Stimulated activated CD4-positive, alpha-beta T cell treated with anti-CD3 and anti-CD28 coated beads, Interleukin-15, amount 100 ng/mL, for 24 hours (primary cell): ENCODE measurements at regions not wholly inside any gene's neighbourhood (a gene's known extent, or its start where the extent isn't known, plus 50 kb on each side); places are given as distances from the start of the nearest gene placed in this dataset.
"Not testable (repeated sequence)": the region's sequence is repeated elsewhere in the genome, so short reads cannot be mapped to it uniquely, and the experiment has no call there.

Source experiments
- DNase-seq: peaks from one replicate; pipeline ENCODE4 v3.0.0-alpha.2; 2020

DNA sequence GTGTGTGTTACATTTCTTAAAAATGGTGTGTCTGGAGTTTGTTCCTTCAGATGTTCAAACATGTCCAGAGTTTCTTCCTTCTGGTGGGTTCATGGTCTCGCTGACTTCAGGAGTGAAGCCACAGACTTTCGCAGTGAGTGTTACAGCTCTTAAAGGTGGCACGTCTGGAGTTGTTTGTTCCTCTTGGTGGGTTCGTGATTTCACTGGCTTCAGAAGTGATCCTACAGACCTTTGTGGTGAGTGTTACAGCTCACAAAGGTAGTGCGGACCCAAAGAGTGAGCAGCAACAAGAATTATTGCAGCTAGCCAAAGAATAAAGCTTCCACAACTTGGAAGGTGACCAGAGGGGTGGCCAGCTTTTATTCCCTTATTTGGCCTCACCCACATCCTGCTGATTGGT is 183.7 kb downstream of the COPRS start:
- DNase-seq: not testable (repeated sequence)

DNA sequence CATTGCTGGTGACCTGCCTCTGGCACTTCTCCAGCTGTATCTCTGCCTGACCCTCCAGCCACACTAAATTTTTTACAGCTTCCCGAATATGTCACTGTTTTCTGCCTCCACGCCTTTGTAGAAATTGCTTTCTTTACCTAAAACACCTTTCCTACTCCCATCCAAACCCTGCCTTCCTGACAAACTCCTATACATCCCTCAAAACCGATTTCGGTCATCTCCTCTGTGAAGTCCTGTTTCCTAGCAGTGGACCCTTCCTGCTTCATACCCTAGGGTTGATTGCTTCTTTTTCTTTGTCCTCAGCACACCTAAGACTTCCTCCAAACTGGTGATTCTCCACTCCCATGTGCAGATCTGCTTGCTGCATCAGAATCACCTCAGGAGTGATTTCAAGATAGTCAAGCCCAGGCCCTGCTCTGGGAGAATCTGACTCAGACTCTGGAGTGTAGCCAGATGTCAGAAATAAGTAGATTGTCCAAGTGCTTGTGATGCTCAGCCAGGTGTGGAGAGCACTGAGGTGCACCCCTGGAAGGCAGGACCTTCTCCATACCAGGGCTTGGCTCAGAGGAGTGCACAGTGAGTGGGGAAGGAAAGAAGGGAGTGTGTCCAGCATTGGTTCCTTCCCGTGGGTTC is 184.2 kb downstream of the COPRS start:
- no peak for DNase-seq

DNA sequence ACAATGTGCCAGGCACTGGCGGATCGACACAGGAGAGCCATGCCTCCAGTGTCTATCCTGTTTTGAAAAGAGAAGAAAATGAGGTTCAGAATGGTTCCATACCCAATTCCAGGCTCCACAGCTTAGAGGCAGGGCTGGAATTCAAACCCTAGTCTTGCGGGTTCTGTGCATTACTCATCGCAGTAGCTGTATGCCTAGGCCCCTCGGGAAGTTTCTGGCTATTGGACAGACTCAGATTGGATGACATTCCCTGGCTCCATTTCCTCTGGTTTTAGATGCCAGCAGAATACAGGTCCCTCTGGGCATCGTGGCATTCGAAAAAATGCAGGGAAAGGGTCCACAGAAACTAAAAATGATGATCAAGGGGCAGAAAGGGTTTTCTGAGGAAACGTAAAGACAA is 184.7 kb downstream of the COPRS start:
- DNase-seq: no peak

DNA sequence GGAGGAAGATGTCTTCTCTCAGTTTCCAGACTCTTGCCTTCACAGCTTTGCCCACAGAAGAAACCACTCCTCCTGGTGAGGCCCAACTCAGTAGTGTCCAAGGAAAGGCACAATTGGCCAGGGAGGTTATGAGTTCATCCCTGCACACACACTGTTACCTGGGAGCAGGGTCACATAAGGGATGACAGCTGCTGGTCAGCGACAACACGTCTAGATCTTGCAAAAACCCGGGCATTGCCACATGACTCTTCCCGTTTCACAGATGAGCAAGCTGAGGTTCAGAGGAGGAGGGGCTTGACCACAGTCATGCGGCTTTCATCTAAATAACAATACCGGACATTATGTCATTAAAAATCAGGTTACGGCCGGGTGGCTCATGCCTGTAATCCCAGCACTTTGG is 186.0 kb downstream of the COPRS start:
- DNase-seq: no peak

DNA sequence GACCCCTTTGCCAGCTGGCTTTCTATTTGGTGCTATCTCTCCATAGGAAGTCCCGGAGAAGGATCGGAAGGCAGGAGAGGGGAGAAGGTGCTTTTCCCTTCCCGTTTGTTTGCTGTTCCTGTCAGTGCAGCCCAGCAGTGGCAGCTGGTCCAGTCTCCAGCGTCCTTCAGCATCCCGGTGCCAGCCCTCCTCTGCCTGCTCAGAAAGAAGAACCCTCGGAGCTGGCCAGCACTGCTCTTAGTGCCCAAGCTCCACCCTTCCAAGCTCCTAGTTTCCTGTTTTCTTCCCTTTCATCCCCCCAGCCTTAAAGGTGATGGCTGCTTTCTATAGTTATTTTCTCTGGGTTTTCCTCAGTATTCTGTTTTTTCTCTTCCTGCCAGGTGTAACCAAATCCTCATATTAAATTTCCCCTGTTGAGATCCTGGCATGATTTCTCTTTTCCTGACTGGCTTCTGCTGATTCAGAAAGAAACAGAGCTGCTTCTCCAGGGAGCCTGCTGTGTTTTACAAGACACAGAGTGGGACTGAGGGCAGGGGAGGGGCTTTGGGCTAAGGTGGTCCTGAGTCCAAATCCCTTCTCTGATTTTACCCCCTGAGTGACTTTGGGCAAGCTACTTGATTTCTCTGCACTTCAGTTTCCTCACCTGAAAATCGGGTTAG is 186.8 kb downstream of the COPRS start:
- DNase-seq: no peak

DNA sequence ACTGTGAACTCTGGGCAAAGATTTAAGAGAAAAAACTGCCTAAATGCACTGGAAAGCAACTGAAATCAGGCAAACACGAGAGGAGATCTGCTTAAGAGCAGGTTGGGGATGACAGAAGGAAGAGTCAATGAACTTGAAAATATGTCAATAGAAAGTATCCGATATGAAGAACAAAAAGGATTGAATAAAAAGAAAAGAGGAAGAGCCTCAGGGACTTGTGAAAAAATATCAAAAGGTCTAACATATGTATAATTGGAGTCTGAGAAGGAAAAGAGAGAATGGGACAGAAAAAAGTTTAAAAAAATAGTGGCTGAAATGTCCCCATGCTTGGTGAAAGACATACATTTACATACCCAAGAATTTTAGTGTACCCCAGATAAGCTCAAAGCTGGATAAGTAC is 195.5 kb downstream of the COPRS start:
- no peak for DNase-seq

DNA sequence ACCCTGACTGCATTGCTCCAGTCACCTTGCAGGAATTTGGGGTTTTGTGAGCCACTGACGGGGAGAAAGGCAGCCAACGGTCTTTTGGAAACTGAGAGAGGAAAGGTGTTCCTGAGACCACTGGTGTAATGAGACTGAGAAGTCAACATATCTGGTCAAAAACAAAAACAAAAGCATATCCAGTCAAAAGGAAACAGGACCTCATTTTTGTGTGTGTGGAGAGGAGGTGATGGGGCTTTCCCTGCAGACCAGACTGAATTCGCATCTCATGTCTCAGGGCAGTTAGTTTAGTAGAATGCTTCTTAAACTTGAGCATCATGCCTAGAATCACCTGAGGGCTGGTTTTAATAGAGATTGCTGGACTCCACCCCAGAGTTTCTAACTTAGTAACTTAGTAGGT is 198.4 kb downstream of the COPRS start:
- DNase-seq: no peak

DNA sequence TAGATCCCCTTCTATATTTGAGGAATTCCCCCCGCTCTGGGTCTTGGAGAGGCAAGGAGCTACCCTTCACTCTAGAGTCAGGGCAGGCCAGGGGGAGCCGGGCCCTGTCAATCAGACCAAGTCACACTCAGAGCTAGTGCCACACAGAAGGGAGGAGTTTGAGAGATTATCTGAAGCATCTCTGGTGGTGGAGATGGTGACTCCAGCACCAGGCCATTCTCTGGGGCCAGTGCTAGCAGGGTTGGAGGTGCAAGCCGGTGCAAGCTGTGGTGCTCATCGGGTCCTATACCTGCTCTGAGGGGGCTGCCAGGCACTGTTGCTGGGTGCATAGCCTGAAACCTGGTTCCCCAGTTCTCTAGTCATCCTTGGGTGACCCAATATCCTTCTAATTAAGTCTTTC is 201.2 kb downstream of the COPRS start:
- DNase-seq: no peak

DNA sequence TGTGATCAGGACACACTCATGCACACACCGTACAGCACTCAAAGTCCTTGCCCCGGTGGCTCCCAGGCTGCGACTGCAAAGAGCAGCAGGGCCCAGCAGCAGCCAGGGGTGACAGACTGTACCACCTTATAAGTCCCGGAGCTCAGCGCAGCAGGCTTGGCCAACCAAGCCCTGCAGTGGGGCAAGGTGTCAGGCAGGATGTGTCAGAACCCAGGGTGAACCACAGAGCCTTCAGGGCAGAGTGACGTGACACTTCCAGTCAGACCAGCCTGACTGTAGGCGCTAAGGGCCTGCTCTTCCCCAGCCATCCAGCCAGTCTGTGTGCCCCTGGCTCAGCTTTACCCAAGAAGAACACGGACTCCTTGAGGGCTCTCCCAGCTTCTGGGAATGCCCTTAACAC is 204.1 kb downstream of the COPRS start:
- DNase-seq: no peak

DNA sequence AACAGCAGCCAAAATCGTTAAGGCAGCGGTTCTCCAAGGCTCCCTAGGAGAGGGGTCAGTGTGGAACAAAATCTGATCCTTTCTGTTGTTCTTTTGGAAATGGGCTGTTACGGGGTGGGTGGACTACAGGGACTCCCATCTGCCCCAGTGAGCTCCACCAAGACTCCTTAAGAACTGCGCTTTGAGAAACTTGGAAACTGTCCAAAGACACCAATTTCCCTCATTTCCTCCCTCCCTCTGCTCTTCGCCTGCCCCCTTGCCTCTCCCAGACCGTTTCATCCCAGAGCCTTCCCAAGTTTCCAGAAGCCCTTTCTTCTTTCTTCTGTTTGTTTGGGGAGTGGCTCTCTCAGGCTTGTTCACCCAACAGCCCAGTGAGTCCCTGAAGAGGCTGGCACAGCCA is 205.4 kb downstream of the COPRS start:
- no peak for DNase-seq

DNA sequence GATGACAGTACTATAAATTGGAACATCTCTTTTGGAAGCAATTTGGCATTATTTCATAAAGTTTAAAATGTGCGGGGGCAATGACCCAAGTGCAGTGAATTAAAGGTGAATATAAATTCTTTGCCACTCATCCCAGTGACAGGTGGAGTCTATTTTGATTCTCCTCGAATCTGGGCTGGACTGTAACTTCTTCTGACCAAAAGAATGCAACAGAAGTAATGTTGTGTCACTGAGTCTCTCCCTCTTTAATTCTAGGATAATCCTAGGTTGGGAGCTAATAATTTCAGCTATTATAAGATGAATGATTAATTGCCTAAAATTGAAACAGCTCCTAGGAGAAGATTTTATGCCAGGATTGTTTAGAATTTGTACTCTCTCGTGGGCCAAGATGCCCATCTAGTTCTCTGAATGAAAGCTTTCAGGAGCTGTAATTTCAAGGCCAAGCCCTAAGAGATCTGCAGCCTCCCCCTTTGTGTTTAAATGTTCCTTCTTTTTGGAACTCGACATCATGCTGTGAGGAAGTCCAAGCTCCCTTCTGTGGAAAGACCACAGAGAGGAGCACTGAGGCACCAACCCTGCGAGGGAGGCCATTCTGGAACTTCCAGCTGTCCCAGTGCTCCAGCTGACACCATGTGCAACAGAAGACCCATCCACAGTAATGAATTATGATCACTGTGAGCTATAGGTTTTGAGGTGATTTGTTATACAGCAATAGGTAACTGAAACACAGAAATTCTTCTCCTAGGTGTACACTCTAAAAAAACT is 208.1 kb downstream of the COPRS start:
- no peak for DNase-seq

DNA sequence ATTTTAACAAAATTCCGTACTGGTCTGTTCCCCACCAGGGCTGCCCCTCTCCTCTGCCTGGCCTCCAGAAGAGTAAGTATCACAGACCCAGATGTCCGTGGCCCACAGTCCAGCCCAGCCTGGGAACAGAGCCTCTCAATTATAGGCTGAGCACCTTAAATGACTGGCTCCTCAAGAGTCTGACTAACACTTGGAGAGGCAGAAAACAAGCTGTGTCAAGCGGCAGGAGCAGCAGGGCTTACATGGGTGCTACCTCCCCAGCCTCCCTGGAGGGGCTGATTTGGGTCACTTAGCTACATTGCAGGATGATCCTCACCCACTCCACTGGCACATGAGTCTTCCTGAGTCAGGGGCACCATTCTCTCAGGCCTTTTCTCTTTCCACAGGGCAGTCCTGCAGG is 209.7 kb downstream of the COPRS start:
- no peak for DNase-seq

DNA sequence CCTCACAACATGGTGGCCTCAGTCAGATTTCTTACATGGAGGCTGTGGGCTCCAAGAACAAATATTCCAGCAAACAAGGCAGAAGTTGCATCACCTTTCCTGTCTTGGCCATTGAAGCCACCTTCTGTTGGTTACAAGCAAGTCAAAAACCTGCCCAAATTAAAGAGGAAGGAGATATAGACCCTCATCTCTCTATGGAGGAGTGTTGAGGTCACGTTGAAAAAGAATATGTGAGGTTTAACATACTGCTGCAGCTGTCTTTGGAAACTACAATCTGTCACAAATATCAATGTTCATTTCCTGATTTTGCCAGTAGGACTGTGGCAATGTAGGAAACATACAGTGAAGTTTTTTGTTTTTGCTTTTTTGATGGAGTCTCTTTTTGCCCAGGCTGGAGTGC is 211.4 kb downstream of the COPRS start:
- no peak for DNase-seq

DNA sequence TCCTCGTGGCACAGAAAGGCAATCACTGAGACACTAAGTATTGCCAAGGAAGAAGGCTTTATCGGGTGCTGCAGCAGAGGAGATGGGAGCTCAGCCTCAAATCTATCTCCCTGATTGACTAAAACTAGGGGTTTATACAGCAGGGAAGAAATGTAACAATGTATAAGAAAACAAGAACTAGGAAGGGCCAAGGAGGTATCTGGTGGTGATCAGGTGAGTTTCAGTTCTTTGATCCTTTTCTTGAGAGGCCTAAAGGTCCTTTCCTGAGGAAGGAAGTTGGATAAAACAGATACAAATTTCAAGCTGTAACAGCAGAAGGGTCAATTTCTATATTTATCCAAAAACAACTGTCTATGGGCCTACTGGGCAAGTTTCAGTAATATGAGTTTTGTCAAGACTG is 212.4 kb downstream of the COPRS start:
- no peak for DNase-seq

DNA sequence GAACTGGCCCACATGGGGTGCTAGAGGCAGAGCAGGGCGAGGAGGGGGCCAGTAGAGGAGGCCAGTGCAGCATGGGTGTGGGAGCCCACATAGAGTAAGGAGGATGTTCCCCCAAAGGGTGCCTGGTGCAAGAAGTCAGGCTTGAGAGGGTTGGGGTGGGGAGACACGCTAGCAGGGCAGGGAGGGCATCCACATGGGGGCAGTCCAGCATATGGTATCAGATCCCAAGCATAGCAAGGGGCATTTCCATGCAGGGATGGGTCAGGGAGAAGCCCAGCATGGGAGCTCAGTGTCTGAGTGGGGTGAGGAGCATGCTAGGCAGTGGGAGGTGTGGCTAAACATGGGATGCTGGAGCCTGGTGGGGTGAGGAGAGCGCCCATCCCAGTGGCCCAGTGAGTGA is 213.7 kb downstream of the COPRS start:
- no peak for DNase-seq

DNA sequence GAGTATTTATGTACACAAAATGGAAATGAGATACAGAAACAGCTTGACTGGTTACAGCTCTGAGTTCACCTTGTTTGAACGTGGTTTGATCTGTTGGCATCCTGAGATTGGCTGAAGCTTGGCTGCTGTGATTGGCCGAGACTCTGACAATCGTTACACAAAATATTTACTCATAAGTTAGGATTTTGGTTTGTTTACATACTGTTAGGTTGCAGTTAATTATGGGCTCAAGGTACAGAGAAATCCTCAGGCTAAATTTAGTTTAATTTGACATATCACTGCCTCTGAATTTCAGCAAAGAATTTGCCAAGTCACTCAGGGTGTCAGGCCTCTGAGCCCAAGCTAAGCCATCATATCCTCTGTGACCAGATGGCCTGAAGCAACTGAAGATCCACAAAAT is 227.3 kb downstream of the COPRS start:
- DNase-seq: no peak

DNA sequence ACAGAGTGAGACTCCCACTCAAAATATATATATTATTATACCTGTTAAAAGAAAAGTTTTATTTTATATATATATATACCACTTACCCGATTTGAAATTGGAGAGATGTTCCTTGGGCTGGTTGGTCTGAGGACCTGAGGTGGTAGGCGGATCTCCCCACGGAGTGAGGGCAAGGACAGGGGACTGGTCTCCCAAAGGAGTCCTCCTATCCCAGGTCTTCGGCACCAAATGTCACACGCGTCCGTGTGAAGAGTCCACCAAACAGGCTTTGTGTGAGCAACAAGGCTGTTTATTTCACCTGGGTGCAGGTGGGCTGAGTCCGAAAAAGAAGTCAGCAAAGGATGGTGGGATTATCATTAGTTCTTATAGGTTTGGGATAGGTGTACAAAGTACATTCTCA is 228.2 kb downstream of the COPRS start:
- not testable (repeated sequence) for DNase-seq

DNA sequence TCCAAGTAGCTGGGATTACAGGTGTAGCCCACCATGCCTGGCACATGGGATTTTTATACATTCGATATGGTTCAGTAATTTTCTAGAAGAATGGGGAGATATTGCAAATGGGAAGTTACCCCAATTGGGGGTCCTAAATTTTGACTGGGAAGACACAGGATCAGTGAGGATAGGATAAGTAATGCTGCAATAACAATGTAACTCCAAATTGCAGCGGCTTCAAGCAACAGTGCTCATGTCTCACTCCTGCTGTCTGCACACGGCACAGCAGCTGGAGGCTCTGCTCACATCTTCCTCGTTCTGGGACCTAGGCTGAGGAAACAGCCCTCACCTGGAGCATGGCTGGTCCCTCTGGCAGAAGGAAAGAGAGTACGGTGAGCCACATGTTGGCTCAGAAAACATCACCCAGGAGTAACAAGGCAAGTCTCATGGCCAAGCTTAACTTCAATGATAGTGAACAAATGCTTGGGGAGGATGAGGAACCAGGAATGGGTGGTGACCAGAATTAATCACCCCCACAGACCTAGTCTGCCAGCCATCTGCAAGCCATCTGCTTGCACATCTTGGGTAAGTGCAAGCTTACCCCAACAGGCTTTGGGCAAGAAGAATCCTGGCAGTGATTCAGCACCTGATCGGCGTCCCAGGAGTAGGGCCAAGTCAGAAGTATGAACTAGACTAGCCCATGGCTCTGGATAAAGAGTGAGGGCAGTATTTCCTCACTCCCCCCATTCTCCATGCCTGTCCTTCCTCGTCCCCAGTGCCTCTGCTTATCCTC is 229.2 kb downstream of the COPRS start:
- no peak for DNase-seq

DNA sequence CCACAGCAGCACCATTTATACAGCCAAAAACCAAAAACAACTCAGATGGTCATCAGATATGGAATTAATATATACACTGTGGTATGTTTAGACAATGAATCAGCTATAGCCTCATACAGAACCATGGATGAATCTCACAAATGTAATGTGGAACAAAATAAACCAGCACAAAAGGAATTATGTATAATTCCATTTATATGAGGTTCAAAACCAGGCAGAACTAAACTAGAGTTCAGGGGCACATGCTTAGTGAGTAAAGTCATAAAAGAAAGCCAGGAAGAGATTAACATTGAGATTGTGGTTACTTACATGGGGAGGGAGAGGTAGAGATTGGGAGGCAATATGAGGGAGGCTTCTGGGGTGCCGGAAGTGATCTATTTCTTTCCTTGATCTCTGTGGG is 231.1 kb downstream of the COPRS start:
- no peak for DNase-seq

DNA sequence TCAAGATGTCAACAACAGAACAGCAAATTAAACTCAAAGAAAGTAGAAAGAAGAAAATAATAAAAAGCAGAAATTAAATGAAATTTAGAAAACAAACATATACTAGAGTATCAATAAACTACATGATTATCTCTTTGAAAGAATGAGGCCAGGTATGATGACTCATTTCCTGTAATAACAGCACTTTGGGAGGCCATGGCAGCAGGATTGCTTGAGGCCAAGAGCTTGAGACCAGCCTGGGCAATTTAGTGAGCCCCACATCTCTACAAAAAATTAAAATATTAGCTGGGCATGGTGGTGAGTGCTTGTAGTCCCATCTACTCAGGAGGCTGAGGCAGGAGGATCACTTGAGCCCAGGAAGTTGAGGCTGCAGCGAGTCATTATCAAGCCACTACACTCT is 232.5 kb downstream of the RAB11FIP4 start:
- DNase-seq: no peak

DNA sequence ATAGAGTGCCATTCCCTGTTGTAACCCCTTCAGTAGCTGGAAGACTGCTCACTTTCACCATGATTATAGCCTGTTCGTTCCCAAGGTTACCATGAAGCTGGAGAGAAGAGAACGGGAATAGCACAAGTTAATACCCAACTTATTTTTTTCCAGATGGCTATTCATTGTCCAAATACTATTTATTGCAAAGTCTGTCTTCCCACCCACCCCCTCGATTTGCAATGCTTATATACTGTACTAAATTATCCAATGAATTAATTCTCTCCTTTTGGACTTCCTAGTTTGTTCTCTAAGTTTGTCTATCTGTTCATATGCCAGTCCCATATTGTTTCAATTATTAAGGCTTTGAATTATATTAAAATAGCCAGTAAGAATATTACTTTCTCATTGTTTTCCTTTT is 231.0 kb downstream of the RAB11FIP4 start:
- DNase-seq: no peak

DNA sequence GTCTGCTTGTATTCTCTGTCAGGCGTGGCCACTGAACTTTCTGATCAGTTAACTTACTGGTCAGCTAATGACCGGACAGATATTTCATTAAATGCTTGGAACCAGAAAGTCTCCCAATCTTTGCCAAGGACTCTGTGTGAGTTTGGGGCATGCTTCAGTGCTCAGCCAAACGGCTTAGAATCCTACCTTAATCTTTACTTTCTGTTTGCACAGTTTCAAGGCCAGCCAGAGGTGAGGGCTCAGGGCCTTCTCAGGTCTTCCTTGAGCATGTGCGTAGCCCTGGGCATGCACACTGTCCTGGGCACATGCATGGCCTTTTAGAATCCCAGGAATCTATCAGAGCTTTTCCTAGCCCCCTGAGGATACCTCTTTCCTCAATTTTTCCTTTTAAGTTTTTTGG is 230.1 kb downstream of the RAB11FIP4 start:
- no peak for DNase-seq

DNA sequence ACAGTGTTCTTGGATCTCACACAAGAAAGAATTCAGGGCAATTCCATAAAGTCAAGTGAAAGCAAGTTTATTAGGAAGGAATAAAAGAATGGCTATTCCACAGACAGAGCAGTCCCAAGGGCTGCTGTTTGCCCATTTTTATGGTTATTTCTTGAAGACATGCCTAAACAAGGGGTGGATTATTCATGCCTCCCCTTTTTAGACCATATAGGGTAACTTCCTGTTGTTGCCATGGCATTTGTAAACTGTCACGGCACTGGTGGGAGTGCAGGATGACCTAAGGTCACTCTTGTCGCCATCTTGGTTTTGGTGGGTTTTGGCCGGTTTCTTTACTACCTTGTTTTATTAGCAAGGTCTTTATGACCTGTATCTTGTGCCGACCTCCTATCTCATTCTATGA is 219.6 kb downstream of the RAB11FIP4 start:
- not testable (repeated sequence) for DNase-seq
